Neural progenitor cell (in vitro differentiated cells): ENCODE measurements at regions not wholly inside any gene's neighbourhood (a gene's known extent, or its start where the extent isn't known, plus 50 kb on each side); places are given as distances from the start of the nearest gene placed in this dataset.

Source experiments
- DNase-seq: peaks from one replicate; pipeline ENCODE4 v3.0.0-alpha.2; 2016; ENCODE audit warnings: low spot score
- H2AFZ ChIP-seq: fragments of 200-600 bp; sonication (generic); replicated peaks from 2 replicates; pipeline ENCODE4 v1.6.1; 2016; ENCODE audit warnings: antibody characterized with exemption
- H3F3A ChIP-seq: fragments of 200-600 bp; sonication (generic); 2 replicates; pipeline ENCODE4 v1.6.1; 2016; ENCODE audit warnings: antibody characterized with exemption, low read depth
- H3K27ac ChIP-seq: fragments of 200-600 bp; sonication (generic); 2 replicates; pipeline ENCODE4 v1.5.1; 2016; ENCODE audit warnings: mild to moderate bottlenecking
- H3K27me3 ChIP-seq: fragments of 200-600 bp; sonication (generic); 2 replicates; pipeline ENCODE4 v1.6.1; 2016; ENCODE audit warnings: mild to moderate bottlenecking, moderate library complexity
- H3K36me3 ChIP-seq: fragments of 200-600 bp; sonication (generic); 2 replicates; pipeline ENCODE4 v1.5.1; 2016
- H3K4me1 ChIP-seq: fragments of 200-600 bp; sonication (generic); 2 replicates; pipeline ENCODE4 v1.6.1; 2016; ENCODE audit warnings: mixed run types
- H3K4me2 ChIP-seq: fragments of 200-600 bp; sonication (generic); 2 replicates; pipeline ENCODE4 v1.6.1; 2016
- H3K4me3 ChIP-seq: fragments of 200-600 bp; sonication (generic); 2 replicates; pipeline ENCODE4 v1.5.1; 2016
- H3K79me2 ChIP-seq: fragments of 200-600 bp; sonication (generic); 2 replicates; pipeline ENCODE4 v1.6.1; 2016; ENCODE audit warnings: low read depth
- H3K9ac ChIP-seq: fragments of 200-600 bp; sonication (generic); 2 replicates; pipeline ENCODE4 v1.6.1; 2016
- H3K9me3 ChIP-seq: fragments of 200-600 bp; sonication (generic); 2 replicates; pipeline ENCODE4 v1.5.1; 2016; ENCODE audit warnings: low read depth
- H4K20me1 ChIP-seq: fragments of 200-600 bp; sonication (generic); 2 replicates; pipeline ENCODE4 v1.6.1; 2016; ENCODE audit warnings: low read depth
- H3K27ac Mint-ChIP-seq: 3 replicates; pipeline ENCODE4 v1.8.0; 2021; ENCODE audit warnings: mixed read lengths
- H3K27me3 Mint-ChIP-seq: 2 replicates; pipeline ENCODE4 v1.8.0; 2022; ENCODE audit warnings: low read depth, mild to moderate bottlenecking, inconsistent platforms, moderate library complexity, mixed read lengths; ENCODE audit not compliant: insufficient read depth
- H3K36me3 Mint-ChIP-seq: 3 replicates; pipeline ENCODE4 v1.8.0; 2021; ENCODE audit warnings: mixed read lengths
- H3K4me1 Mint-ChIP-seq: 3 replicates; pipeline ENCODE4 v1.8.0; 2021; ENCODE audit warnings: mixed read lengths
- H3K4me3 Mint-ChIP-seq: 3 replicates; pipeline ENCODE4 v1.8.0; 2021; ENCODE audit warnings: mild to moderate bottlenecking, moderate library complexity, mixed read lengths
- H3K9me3 Mint-ChIP-seq: 3 replicates; pipeline ENCODE4 v1.8.0; 2020; ENCODE audit warnings: mixed read lengths
- CTCF ChIP-seq: fragments of 200-600 bp; sonication (generic); IDR thresholded peaks from 2 replicates; pipeline ENCODE4 v1.5.1; 2017; ENCODE audit warnings: antibody characterized with exemption, mild to moderate bottlenecking
- EZH2 ChIP-seq: fragments of 200-600 bp; sonication (generic); IDR thresholded peaks from 2 replicates; pipeline ENCODE4 v1.6.1; 2017; ENCODE audit warnings: antibody characterized with exemption, mild to moderate bottlenecking, moderate library complexity
- EZH2phosphoT487 ChIP-seq: fragments of 200-600 bp; sonication (generic); IDR thresholded peaks from 2 replicates; pipeline ENCODE4 v1.6.1; 2017; ENCODE audit warnings: antibody characterized with exemption

GRCh38 chr4:11914406-11914805 lies 485.7 kb upstream of the HS3ST1 start:
- peaks cover 18% of the 10 kb centered on the region for H3K9me3 Mint-ChIP-seq
- no peaks in the 10 kb centered on the region for H3K27me3 Mint-ChIP-seq
- no peaks in the 10 kb centered on the region for H3K36me3 ChIP-seq
- H3K27ac ChIP-seq = peak overlapping the region; percentile 66
- TF ChIP-seq CTCF (no peak), EZH2 (no peak), EZH2phosphoT487 (no peak)
- H3K9ac ChIP-seq = no peak overlapping the region
- H3K27ac Mint-ChIP-seq = no peak overlapping the region
- no peaks in the 10 kb centered on the region for H3K79me2 ChIP-seq
- peak overlapping the region; percentile 67 for H3K4me2 ChIP-seq
- no peaks in the 10 kb centered on the region for H4K20me1 ChIP-seq
- no peak overlapping the region for H3K4me3 Mint-ChIP-seq
- H3K4me1 Mint-ChIP-seq = peaks cover 22% of the 10 kb centered on the region
- peaks cover 3% of the 10 kb centered on the region for H3F3A ChIP-seq
- DNase-seq = peak; percentile 93
- no peak overlapping the region for H2AFZ ChIP-seq
- no peaks in the 10 kb centered on the region for H3K9me3 ChIP-seq
- H3K36me3 Mint-ChIP-seq = no peaks in the 10 kb centered on the region
- peak overlapping the region; percentile 10 for H3K4me3 ChIP-seq
- H3K27me3 ChIP-seq = no peaks in the 10 kb centered on the region
- H3K4me1 ChIP-seq = peaks cover 14% of the 10 kb centered on the region

GRCh38 chr4:11912886-11913285 lies 484.2 kb upstream of the HS3ST1 start:
- no peaks in the 10 kb centered on the region for H4K20me1 ChIP-seq
- H3K4me3 ChIP-seq = no peak overlapping the region
- no peak overlapping the region for H3K9ac ChIP-seq
- peaks cover 15% of the 10 kb centered on the region for H3K9me3 Mint-ChIP-seq
- H3K36me3 ChIP-seq = no peaks in the 10 kb centered on the region
- H3K36me3 Mint-ChIP-seq = no peaks in the 10 kb centered on the region
- H3K4me3 Mint-ChIP-seq = no peak overlapping the region
- H3K79me2 ChIP-seq = no peaks in the 10 kb centered on the region
- peaks cover 22% of the 10 kb centered on the region for H3K4me1 ChIP-seq
- H3K4me1 Mint-ChIP-seq = peaks cover 22% of the 10 kb centered on the region
- no peak for DNase-seq
- TF ChIP-seq CTCF (no peak), EZH2phosphoT487 (no peak), EZH2 (no peak)
- no peak overlapping the region for H3K27ac ChIP-seq
- H3K27me3 ChIP-seq = no peaks in the 10 kb centered on the region
- H3K4me2 ChIP-seq = no peak overlapping the region
- no peak overlapping the region for H2AFZ ChIP-seq
- no peaks in the 10 kb centered on the region for H3K9me3 ChIP-seq
- no peak overlapping the region for H3K27ac Mint-ChIP-seq
- peaks cover 3% of the 10 kb centered on the region for H3F3A ChIP-seq
- no peaks in the 10 kb centered on the region for H3K27me3 Mint-ChIP-seq

GRCh38 chr4:11910812-11911211 lies 482.1 kb upstream of the HS3ST1 start:
- TF ChIP-seq EZH2 (no peak), CTCF (no peak), EZH2phosphoT487 (no peak)

More at GRCh38 chr4:11910812-11911211, 482.1 kb upstream of the HS3ST1 start:
- Histone ChIP-seq H3K9ac (no peak overlapping the region), H3F3A (peaks cover 3% of the 10 kb centered on the region), H4K20me1 (no peaks in the 10 kb centered on the region), H3K9me3 (no peaks in the 10 kb centered on the region), H3K4me2 (no peak overlapping the region), H3K27ac (no peak overlapping the region), H3K27me3 (no peaks in the 10 kb centered on the region), H3K4me1 (peaks cover 22% of the 10 kb centered on the region), H3K4me3 (no peak overlapping the region), H3K36me3 (no peaks in the 10 kb centered on the region), H2AFZ (no peak overlapping the region), H3K79me2 (no peaks in the 10 kb centered on the region)
- peaks cover 8% of the 10 kb centered on the region for H3K9me3 Mint-ChIP-seq
- no peak for DNase-seq
- H3K27me3 Mint-ChIP-seq = no peaks in the 10 kb centered on the region
- H3K4me3 Mint-ChIP-seq = no peak overlapping the region
- no peak overlapping the region for H3K27ac Mint-ChIP-seq
- no peaks in the 10 kb centered on the region for H3K36me3 Mint-ChIP-seq
- peaks cover 22% of the 10 kb centered on the region for H3K4me1 Mint-ChIP-seq
